DOHH2 (cell line): ENCODE measurements at regions not wholly inside any gene's neighbourhood (a gene's known extent, or its start where the extent isn't known, plus 50 kb on each side); places are given as distances from the start of the nearest gene placed in this dataset.

Experiments
- CTCF ChIP-seq: fragments of 200-600 bp; sonication (generic); IDR thresholded peaks from one replicate; pipeline ENCODE4 v1.5.1; 2014; ENCODE audit warnings: antibody characterized with exemption, mild to moderate bottlenecking, low read depth, low read length; ENCODE audit not compliant: poor library complexity, severe bottlenecking
- EZH2phosphoT487 ChIP-seq: fragments of 200-600 bp; sonication (generic); IDR thresholded peaks from 2 replicates; pipeline ENCODE4 v1.6.1; 2017; ENCODE audit warnings: borderline replicate concordance, mild to moderate bottlenecking, antibody characterized with exemption, low read length, moderate library complexity, mixed read lengths

GRCh38 chr5:110002652-110003051 is 312.9 kb downstream of the MAN2A1 start:
- TF ChIP-seq CTCF (no peak), EZH2phosphoT487 (no peak)
